Frontal cortex (tissue), 3 donors: ENCODE measurements at regions not wholly inside any gene's neighbourhood (a gene's known extent, or its start where the extent isn't known, plus 50 kb on each side); places are given as distances from the start of the nearest gene placed in this dataset.
"Not testable (repeated sequence)": the region's sequence is repeated elsewhere in the genome, so short reads cannot be mapped to it uniquely, and the experiment has no call there.

Experiments used
- DNase-seq, 2 donors: peaks; one replicate each; pipeline ENCODE4 v3.0.0; 2012; ENCODE audit warnings: low spot score in 2 of 2
- FAIRE-seq: peaks from 2 replicates; lab custom pipeline; 2012; peaks lifted over from hg19 to GRCh38; lab: Jason Lieb, UNC
- donor health status: control.
- donor health status: control.
- donor health status: control.

- FAIRE-seq, DNase-seq: not testable (repeated sequence)
Measured at GRCh38 chr2:167632271-167632670, 615.1 kb downstream of the STK39 start.

- DNase-seq (no peak), FAIRE-seq (no peak)
Measured at GRCh38 chr2:167626961-167627360, 620.4 kb downstream of the STK39 start.

GRCh38 chr2:167626301-167626700, 621.1 kb downstream of the STK39 start:
- DNase-seq (no peak), FAIRE-seq (no peak)

GRCh38 chr2:167616997-167617396, 630.4 kb downstream of the STK39 start:
- FAIRE-seq: no peak
- DNase-seq: no peak

GRCh38 chr2:167613471-167613870, 633.9 kb downstream of the STK39 start:
- FAIRE-seq: no peak
- no peak for DNase-seq

- FAIRE-seq (no peak), DNase-seq (no peak)
Measured at GRCh38 chr2:167608487-167608886, 638.9 kb downstream of the STK39 start.

- no peak for DNase-seq
- no peak for FAIRE-seq
Measured at GRCh38 chr2:167607731-167608130, 639.7 kb downstream of the STK39 start.

- DNase-seq: no peak
- no peak for FAIRE-seq
Measured at GRCh38 chr2:167607211-167607610, 640.2 kb downstream of the STK39 start.

- DNase-seq: no peak
- no peak for FAIRE-seq
Measured at GRCh38 chr2:167602122-167602521, 645.3 kb downstream of the STK39 start.

GRCh38 chr2:167599219-167599618, 648.2 kb downstream of the STK39 start:
- FAIRE-seq: no peak

GRCh38 chr2:167595839-167596471, 651.4 kb downstream of the STK39 start:
- FAIRE-seq (no peak), DNase-seq (no peak)

More at GRCh38 chr2:167599219-167599618, 648.2 kb downstream of the STK39 start:
- DNase-seq: no peak

GRCh38 chr2:167595021-167595420, 652.4 kb downstream of the STK39 start:
- FAIRE-seq: no peak
- no peak for DNase-seq

- peak; percentile 4 to 10 for DNase-seq
- FAIRE-seq: no peak
Measured at GRCh38 chr2:167592441-167592840, 655.0 kb downstream of the STK39 start.

- FAIRE-seq (no peak), DNase-seq (no peak)
Measured at GRCh38 chr2:167582619-167583018, 664.8 kb downstream of the STK39 start.

GRCh38 chr2:167581961-167582574, 665.3 kb downstream of the STK39 start:
- FAIRE-seq: no peak
- DNase-seq: no peak

- no peak for FAIRE-seq
Measured at GRCh38 chr2:167579826-167580225, 667.6 kb downstream of the STK39 start.

GRCh38 chr2:167575276-167575675, 672.1 kb downstream of the STK39 start:
- DNase-seq (no peak), FAIRE-seq (no peak)

More at GRCh38 chr2:167579826-167580225, 667.6 kb downstream of the STK39 start:
- no peak for DNase-seq

- FAIRE-seq (no peak), DNase-seq (no peak)
Measured at GRCh38 chr2:167572883-167573619, 674.3 kb downstream of the STK39 start.

- no peak for DNase-seq
- no peak for FAIRE-seq
Measured at GRCh38 chr2:167570370-167570769, 677.0 kb downstream of the STK39 start.

- DNase-seq, FAIRE-seq: not testable (repeated sequence)
Measured at GRCh38 chr2:167563885-167564619, 675.8 kb downstream of the XIRP2 start.
